HCT116 (cell line): ENCODE measurements at regions not wholly inside any gene's neighbourhood (a gene's known extent, or its start where the extent isn't known, plus 50 kb on each side); places are given as distances from the start of the nearest gene placed in this dataset.

Experiments
- ATF3 ChIP-seq: IDR thresholded peaks from 2 replicates; pipeline ENCODE4 v1.6.1; 2012
- ELF1 ChIP-seq: IDR thresholded peaks from 2 replicates; pipeline ENCODE4 v1.6.1; 2012; ENCODE audit warnings: low read depth, borderline replicate concordance

- no peak for TF ChIP-seq ATF3
- no peak for TF ChIP-seq ELF1
Measured at GRCh38 chr4:60209588-60209987, 990.5 kb upstream of the ADGRL3 start.
